OCI-LY7 (cell line): ENCODE measurements at regions not wholly inside any gene's neighbourhood (a gene's known extent, or its start where the extent isn't known, plus 50 kb on each side); places are given as distances from the start of the nearest gene placed in this dataset.

Experiments
- BruUV-seq: library from RNA; stranded (reverse); fragments of 400-500 nt; replicated peaks from 2 replicates; lab custom pipeline; 2021; lab: Mats Ljungman, UMichigan
- CTCF ChIA-PET: fragments of 300-600 bp; sonication (Branson Sonifier 250); formaldehyde crosslinking; loops from one replicate; lab custom pipeline; 2022; ENCODE audit warnings: antibody characterized with exemption; ENCODE audit not compliant: unreplicated experiment; lab: Charles Lee
- POLR2A ChIA-PET: fragments of 300-600 bp; sonication (Branson Sonifier 250); formaldehyde crosslinking; loops from one replicate; lab custom pipeline; 2022; ENCODE audit warnings: antibody characterized with exemption; lab: Charles Lee
- DNase-seq: peaks from one replicate; pipeline ENCODE4 v3.0.0-alpha.2; 2015; ENCODE audit warnings: low spot score
- H2AFZ ChIP-seq: fragments of 200-600 bp; sonication (generic), shearing (Covaris generic); 2 replicates; pipeline ENCODE4 v1.6.1; 2014; ENCODE audit warnings: mild to moderate bottlenecking, antibody characterized with exemption, low read length, moderate library complexity
- H3K27ac ChIP-seq: fragments of 200-600 bp; sonication (generic); 2 replicates; pipeline ENCODE4 v1.5.1; 2014; ENCODE audit warnings: mixed run types, low read depth, mild to moderate bottlenecking, moderate library complexity, low read length, inconsistent platforms; ENCODE audit not compliant: poor library complexity, severe bottlenecking
- H3K36me3 ChIP-seq: fragments of 200-600 bp; sonication (generic); 2 replicates; pipeline ENCODE4 v1.6.1; 2014; ENCODE audit warnings: mild to moderate bottlenecking, antibody characterized with exemption, low read length, moderate library complexity, mixed read lengths; ENCODE audit not compliant: insufficient read depth
- H3K4me1 ChIP-seq: fragments of 200-600 bp; sonication (generic); 2 replicates; pipeline ENCODE4 v1.5.1; 2014; ENCODE audit warnings: mild to moderate bottlenecking, low read length; ENCODE audit not compliant: insufficient read depth, poor library complexity, severe bottlenecking
- H3K4me2 ChIP-seq: fragments of 200-600 bp; sonication (generic); 2 replicates; pipeline ENCODE4 v1.6.1; 2014; ENCODE audit warnings: mild to moderate bottlenecking, low read length
- H3K4me3 ChIP-seq: fragments of 200-600 bp; sonication (generic); 2 replicates; pipeline ENCODE4 v1.5.1; 2014; ENCODE audit warnings: mild to moderate bottlenecking, low read depth, low read length; ENCODE audit not compliant: poor library complexity, severe bottlenecking
- H3K79me2 ChIP-seq: fragments of 200-600 bp; sonication (generic); 2 replicates; pipeline ENCODE4 v1.6.1; 2016; ENCODE audit warnings: low read depth, mild to moderate bottlenecking, low read length, moderate library complexity, mixed read lengths; ENCODE audit not compliant: insufficient read depth
- H3K9me2 ChIP-seq: fragments of 200-600 bp; sonication (generic); 2 replicates; pipeline ENCODE4 v1.6.1; 2016; ENCODE audit warnings: mild to moderate bottlenecking, low read length, mixed read lengths; ENCODE audit not compliant: insufficient read depth
- H3K9me3 ChIP-seq: fragments of 200-600 bp; sonication (generic); 2 replicates; pipeline ENCODE4 v1.6.1; 2014; ENCODE audit warnings: mild to moderate bottlenecking, mixed run types, low read length, mixed read lengths
- H4K20me1 ChIP-seq: fragments of 200-600 bp; sonication (generic); 2 replicates; pipeline ENCODE4 v1.6.1; 2014; ENCODE audit warnings: mild to moderate bottlenecking, antibody characterized with exemption, low read length, moderate library complexity, mixed read lengths; ENCODE audit not compliant: insufficient read depth
- CTCF ChIP-seq: fragments of 200-600 bp; sonication (generic); conservative IDR thresholded peaks from 2 replicates; pipeline ENCODE4 v1.5.1; 2014; ENCODE audit warnings: mild to moderate bottlenecking, antibody characterized with exemption, low read length, moderate library complexity, mixed read lengths
- EZH2phosphoT487 ChIP-seq: fragments of 200-600 bp; sonication (generic); IDR thresholded peaks from 2 replicates; pipeline ENCODE4 v1.6.1; 2018; ENCODE audit warnings: low read depth, borderline replicate concordance, mild to moderate bottlenecking, mixed run types, antibody characterized with exemption, low read length, moderate library complexity, mixed read lengths
- intact Hi-C: fragments of 100-400 bp; cut with micrococcal nuclease; formaldehyde crosslinking; loops from one replicate; pipeline ENCODE4 v1.10.0; 2022; ENCODE audit not compliant: unreplicated experiment

DNA sequence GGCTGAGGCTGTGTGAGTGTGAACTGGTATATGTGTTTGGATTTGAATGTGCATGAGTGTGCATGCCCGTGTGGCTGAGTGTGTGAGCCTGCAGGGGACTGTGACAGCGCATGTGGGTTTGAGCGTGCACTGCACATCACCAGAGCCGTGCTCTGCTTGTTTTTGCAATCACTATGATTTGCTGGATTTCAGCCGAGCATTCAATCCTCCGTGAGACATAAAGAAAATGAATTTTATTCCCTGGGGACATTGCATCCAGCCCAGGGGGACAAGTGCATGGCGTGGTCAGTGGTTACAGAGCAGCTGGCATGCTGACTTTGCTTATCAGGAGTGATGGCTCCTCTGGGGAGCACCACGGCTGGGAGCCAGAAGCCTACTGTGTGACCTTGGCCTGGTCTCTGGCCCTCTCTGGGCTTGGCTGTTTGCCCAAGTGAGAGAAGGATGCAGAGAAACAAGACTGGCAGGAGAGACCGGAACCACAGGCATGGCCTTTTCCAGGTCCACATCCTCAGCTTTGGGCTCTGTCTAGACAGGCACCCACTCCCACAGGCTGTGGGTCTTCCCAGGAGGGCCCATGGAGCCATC is 160.2 kb upstream of the UNC5B start:
- BruUV-seq, result no TSS peak
- POLR2A ChIA-PET, result no interaction called here
- H3K4me3 ChIP-seq, result no peak overlapping the region

GRCh38 chr10:71052708-71053107 is 159.7 kb upstream of the UNC5B start:
- Histone ChIP-seq H3K4me3 (no peak overlapping the region), H2AFZ (no peak overlapping the region), H3K9me2 (no peaks in the 10 kb centered on the region), H3K4me1 (no peaks in the 10 kb centered on the region), H3K36me3 (no peaks in the 10 kb centered on the region), H3K4me2 (no peak overlapping the region), H3K79me2 (no peaks in the 10 kb centered on the region), H3K9me3 (no peaks in the 10 kb centered on the region), H3K27ac (no peak overlapping the region), H4K20me1 (no peaks in the 10 kb centered on the region)
- no peak for TF ChIP-seq EZH2phosphoT487
- no peak for TF ChIP-seq CTCF
- no TSS peak for BruUV-seq
- ChIA-PET CTCF (no interaction called here), POLR2A (no interaction called here)
- intact Hi-C loops, result no loop called here
- no peak for DNase-seq

More for the DNA sequence above, 160.2 kb upstream of the UNC5B start:
- Histone ChIP-seq H2AFZ (no peak overlapping the region), H3K9me3 (no peaks in the 10 kb centered on the region), H4K20me1 (no peaks in the 10 kb centered on the region), H3K36me3 (no peaks in the 10 kb centered on the region), H3K4me2 (no peak overlapping the region), H3K4me1 (no peaks in the 10 kb centered on the region), H3K79me2 (no peaks in the 10 kb centered on the region), H3K27ac (no peak overlapping the region), H3K9me2 (no peaks in the 10 kb centered on the region)
- no peak for DNase-seq
- CTCF ChIA-PET, result no interaction called here
- TF ChIP-seq EZH2phosphoT487 (no peak), CTCF (no peak)
- intact Hi-C loops, result no loop called here

DNA sequence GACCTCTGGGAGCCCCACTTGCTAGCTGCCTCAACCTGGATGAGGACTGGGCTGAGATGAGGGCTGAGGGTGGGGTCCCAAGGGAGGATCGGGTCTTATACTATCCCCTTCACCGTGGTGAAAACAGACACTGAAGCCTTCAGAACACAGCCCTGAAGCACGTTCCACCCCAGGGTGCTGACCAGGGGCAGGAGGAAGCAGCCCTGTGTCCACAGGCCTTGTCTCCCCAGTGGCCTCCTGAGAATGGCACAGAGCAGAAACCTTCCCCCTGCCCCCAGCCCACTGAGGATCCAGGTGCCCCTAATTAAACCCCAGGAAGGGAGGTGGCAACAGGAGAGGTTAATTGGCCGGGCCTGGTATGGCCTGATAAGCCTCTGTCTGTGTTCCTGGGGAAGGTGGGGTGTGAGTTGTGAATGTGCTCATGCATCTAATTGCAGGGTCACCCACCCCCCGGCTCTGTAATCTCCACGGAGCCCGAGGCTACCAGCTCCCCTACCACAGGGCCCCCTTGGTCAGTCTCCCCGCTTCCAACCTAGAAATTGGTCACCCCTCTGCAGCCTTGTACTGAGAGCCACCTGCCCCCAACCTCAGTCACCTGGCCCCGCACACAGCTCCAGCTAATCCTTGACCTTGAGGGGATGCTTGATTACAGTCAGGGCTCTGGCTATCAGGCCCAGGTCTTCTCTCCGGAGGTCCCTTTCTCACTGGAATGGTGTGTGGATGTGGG is 159.0 kb upstream of the UNC5B start:
- TF ChIP-seq CTCF, result no peak
- TF ChIP-seq EZH2phosphoT487, result no peak
- Histone ChIP-seq H3K79me2 (no peaks in the 10 kb centered on the region), H3K9me2 (no peaks in the 10 kb centered on the region), H3K36me3 (no peaks in the 10 kb centered on the region), H4K20me1 (no peaks in the 10 kb centered on the region), H3K4me3 (no peak overlapping the region), H3K27ac (no peak overlapping the region), H3K4me2 (no peak overlapping the region), H2AFZ (no peak overlapping the region), H3K9me3 (no peaks in the 10 kb centered on the region), H3K4me1 (no peaks in the 10 kb centered on the region)
- intact Hi-C loops, result no loop called here
- CTCF ChIA-PET, result no interaction called here
- no peak for DNase-seq
- BruUV-seq, result no TSS peak
- POLR2A ChIA-PET, result no interaction called here
